Right lobe of liver (tissue), 4 donors: ENCODE measurements at regions not wholly inside any gene's neighbourhood (a gene's known extent, or its start where the extent isn't known, plus 50 kb on each side); places are given as distances from the start of the nearest gene placed in this dataset.

ENCODE experiments used
- POLR2A ChIP-seq: fragments of 450-650 bp; IDR thresholded peaks from one replicate; pipeline ENCODE4 v1.6.1; 2017; ENCODE audit warnings: antibody characterized with exemption, mild to moderate bottlenecking
- TF ChIP-seq, protein P1 (sequence below), 4 donors: fragments of 200-600 bp in 3 of 4; fragments of 450-650 bp in 1 of 4; IDR thresholded peaks; one replicate each; pipeline versions ENCODE4 v1.5.1 to v1.8.0; 2016 to 2022; ENCODE audit warnings: antibody characterized with exemption in 4 of 4, mild to moderate bottlenecking in 2 of 4
- donor health status: DM: no; HTN: no; CAD: no.
- donor health status: DM: no; HTN: no; CAD: no.
- donor health status: DM: no; HTN: yes; CAD: no.

DNA sequence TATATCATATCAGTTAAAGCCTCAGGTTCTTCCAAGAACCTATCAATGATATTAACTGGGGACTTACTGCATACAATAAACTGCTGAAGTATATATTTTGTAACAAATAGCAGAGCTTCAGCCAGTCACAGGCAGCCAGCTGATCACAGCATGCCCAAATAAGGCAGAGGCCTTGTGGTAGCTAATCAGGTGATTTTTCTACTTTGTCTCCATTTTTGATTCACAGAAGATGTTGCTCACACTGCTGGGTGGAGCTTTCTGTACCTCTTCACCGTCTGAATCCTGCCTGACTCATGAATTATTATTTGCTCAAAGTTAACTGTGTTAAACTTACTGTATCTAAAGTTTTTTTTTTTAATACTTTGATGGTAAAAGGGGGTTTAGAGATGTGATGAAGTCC is 357.4 kb downstream of the PSAT1 start:
- TF ChIP-seq POLR2A: no peak
- TF ChIP-seq, protein P1, sequence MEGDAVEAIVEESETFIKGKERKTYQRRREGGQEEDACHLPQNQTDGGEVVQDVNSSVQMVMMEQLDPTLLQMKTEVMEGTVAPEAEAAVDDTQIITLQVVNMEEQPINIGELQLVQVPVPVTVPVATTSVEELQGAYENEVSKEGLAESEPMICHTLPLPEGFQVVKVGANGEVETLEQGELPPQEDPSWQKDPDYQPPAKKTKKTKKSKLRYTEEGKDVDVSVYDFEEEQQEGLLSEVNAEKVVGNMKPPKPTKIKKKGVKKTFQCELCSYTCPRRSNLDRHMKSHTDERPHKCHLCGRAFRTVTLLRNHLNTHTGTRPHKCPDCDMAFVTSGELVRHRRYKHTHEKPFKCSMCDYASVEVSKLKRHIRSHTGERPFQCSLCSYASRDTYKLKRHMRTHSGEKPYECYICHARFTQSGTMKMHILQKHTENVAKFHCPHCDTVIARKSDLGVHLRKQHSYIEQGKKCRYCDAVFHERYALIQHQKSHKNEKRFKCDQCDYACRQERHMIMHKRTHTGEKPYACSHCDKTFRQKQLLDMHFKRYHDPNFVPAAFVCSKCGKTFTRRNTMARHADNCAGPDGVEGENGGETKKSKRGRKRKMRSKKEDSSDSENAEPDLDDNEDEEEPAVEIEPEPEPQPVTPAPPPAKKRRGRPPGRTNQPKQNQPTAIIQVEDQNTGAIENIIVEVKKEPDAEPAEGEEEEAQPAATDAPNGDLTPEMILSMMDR (IDR thresholded peaks at IDR 0.05): no peak
